Stimulated activated CD4-positive, alpha-beta T cell treated with anti-CD3 and anti-CD28 coated beads, Interleukin-2, amount 100 ng/mL, for 24 hours (primary cell): ENCODE measurements at regions not wholly inside any gene's neighbourhood (a gene's known extent, or its start where the extent isn't known, plus 50 kb on each side); places are given as distances from the start of the nearest gene placed in this dataset.

Experiments
- DNase-seq, 2 donors: peaks; one replicate each; pipeline ENCODE4 v3.0.0-alpha.2; 2020

GRCh38 chr5:89005990-89006389 lies 123.0 kb upstream of the MEF2C start:
- DNase-seq = no peak

DNA sequence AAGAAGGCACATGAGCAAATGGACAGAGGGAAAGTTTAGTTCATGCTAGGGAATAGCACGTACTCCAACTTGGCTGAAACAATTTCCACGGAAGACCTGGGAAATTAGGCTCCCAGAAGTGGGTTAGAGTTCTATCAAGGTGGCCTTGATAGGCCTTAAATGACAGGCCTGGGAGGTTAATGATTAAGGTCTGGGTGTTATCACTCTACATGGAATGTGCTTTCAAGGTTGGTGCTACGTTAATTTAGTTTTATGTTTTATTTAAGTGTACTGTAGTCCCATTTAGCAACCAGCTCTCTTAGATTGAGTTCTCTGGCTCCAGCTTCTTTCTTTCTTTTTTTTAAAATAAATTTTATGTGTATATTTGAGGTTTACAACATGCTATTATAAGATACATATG lies 121.4 kb upstream of the MEF2C start:
- DNase-seq = no peak

DNA sequence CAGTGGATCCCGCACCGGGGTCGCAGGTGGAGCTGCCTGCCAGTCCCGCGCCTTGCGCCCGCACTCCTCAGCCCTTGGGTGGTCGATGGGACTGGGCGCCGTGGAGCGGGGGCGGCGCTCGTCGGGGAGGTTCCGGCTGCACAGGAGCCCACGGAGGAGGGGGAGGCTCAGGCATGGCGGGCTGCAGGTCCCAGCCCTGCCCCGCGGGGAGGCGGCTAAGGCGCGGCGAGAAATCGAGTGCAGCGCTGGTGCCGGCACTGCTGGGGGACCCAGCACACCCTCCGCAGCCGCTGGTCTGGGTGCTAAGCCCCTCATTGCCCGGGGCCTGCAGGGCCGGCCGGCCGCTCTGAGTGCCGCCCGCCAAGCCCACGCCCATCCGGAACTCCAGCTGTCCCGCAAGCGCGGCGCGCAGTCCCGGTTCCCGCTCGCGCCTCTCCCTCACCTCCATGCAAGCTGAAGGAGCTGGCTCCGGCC lies 120.6 kb upstream of the MEF2C start:
- no peak for DNase-seq

- DNase-seq = no peak
Observed at GRCh38 chr5:88999853-89000252, 116.9 kb upstream of the MEF2C start.

GRCh38 chr5:88997937-88998336 lies 115.0 kb upstream of the MEF2C start:
- DNase-seq = no peak

- DNase-seq = no peak
Observed at GRCh38 chr5:88984040-88984439, 101.1 kb upstream of the MEF2C start.

GRCh38 chr5:88979726-88980125 lies 96.7 kb upstream of the MEF2C start:
- no peak for DNase-seq

DNA sequence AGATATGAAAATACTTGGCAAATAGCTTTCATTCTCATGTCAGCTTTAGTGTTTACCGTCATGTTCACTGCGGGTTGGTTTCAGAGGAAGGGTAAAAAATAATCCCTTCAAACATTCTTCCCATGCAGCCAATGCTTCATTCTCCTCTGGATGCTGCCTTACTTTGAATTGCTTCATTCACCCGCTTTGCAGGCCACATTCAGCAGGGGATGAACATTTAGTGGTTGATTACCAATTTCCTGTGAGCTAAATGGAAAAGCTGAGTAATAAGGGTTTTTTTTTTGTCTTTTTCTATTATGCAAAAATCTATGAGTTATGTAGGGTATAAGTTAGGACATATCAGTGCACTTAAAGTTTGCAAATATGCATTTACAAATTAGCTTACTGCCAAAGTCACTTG lies 96.3 kb upstream of the MEF2C start:
- DNase-seq = no peak

GRCh38 chr5:88976914-88977313 lies 93.9 kb upstream of the MEF2C start:
- DNase-seq = no peak

DNA sequence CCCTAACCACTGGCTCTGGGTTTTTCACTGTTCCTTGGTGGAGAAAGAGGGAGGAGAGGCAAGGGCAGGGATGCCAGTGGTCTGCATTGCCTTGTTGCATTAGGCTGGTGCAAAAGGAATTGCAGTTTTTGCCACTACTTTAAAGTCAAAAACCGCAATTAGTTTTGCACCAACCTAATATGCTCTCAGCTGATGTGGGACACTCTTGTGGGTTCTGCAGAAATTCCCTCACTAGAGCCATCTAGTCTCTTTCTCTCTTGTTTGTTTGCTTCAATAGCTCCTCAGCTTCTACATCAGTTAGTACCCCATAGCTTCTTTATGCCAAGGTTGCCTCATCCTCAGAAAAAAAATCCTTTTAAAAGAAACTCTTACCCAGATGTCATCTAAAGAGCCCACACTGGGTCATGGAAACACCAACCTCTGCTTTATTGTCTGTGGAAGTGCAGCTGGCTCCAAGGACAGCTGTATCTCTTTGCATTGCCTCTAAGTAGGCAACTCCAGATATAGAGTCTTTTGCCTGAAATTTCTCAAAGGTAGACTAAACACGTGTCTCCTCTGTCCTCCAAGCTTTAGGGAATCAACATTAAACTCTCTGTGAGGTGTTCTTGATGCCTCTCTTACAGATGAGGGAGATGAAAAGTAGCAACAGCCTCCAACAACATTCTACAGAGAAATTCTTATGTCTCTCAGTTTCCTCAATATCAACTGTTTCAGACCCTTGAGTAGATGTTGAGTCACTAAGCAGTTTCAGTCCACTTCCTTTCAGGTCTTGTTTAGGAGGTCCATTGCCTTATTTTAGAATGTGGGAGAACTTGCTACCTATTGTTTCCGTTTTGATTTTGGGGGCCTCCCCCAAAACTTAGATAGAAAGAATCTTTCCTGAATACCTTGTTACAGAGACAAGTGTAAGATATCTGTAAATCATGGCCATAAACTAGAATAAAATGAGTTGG lies 84.9 kb upstream of the MEF2C start:
- DNase-seq = no peak

DNA sequence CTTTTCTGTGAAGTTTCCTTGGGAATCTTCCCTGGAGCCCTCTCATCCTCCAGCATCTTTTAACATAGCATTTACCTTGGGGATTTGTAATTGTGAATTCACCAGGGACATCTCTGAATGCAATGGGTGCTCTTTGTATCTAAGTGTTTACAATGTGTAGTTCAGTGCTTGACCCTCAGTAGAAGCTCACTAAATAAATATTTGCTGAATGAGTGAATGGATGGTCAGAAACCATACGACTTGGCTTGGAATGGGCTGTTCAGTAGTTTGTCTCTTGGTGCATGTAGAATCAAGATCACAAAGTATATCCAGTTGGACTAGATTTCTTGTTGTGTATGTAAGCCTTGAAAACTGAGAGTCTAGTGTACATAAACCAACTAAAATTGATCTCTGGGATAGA lies 81.8 kb upstream of the MEF2C start:
- no peak for DNase-seq

GRCh38 chr5:88957013-88957412 lies 74.0 kb upstream of the MEF2C start:
- DNase-seq = no peak

- no peak for DNase-seq
Observed at GRCh38 chr5:88956416-88956815, 73.4 kb upstream of the MEF2C start.

GRCh38 chr5:88955403-88955802 lies 72.4 kb upstream of the MEF2C start:
- DNase-seq = no peak

- DNase-seq = no peak
Observed at GRCh38 chr5:88954511-88954910, 71.5 kb upstream of the MEF2C start.

GRCh38 chr5:88952996-88953643 lies 70.1 kb upstream of the MEF2C start:
- no peak for DNase-seq

DNA sequence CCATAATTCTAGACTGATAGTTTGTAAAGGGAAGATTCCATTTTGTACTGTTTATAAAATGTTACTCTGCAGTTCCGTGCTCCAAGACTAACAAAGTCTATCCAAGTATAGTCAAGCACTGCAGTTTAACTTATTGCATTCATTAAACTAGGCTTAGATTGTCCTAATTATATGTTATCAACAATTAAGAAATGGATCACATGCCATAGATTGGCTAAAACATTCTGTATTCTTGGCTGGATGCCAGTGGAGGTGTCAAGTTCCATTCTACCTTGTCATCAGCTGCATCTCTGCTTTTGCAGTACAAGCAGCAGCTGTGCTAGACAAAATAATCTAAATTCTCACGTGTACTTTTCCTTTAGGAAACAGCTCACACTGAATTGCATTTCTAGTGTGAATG lies 69.4 kb upstream of the MEF2C start:
- no peak for DNase-seq

DNA sequence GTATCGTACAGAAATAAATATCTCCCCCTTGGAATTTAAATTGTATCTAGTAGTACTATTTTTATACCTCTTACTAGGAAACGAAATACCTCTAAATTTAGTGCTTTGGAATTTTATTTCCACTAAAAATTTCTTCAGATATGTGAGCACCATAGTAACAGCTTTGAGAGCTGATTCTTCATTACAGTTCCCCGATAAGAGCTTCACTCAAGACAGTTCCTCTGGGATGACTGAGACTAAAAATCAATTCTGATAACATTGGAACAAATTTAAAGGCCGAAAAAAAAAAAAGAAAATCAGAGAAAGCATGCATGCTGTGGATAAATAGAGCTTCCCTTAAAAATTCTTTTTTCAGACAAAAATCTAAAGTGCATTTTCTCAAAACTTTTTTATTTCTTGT lies 68.5 kb upstream of the MEF2C start:
- no peak for DNase-seq

GRCh38 chr5:88948746-88949600 lies 66.0 kb upstream of the MEF2C start:
- DNase-seq = no peak

DNA sequence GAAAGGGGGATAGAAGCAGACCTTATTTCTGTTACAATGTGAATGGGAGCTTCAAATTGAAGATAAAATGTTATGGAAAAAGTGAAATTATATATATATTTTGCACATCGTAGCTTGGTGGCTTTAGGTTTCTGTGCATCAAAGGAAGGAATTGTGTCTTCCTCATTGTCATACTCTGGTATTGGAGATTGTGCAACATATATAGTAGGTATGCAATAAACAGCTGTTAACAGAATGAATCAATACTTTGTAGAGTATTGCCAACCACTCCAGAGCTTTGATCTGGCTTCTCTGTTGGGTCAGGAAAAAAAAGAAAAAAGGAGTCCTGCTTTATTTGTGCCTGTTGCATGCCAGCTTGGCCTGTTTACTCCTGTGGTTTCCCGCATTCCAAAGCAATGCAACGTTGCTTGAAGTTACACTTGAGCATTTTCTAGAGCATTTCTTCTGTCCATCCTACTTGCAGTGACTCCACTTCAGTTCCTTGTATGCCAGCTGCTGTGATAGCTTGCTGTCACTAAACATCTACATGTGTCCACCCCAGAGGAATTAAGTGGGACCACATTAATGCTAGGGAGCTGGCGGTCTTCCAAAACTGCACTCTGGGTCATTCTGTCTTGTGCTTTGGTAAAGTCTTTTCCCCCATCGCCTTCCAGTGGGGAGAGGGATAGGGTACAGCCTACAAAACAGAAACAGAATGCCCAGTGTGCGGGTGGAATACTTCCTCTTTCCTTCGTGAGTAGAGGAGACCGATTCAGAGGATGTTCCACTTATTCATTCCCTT lies 62.0 kb upstream of the MEF2C start:
- DNase-seq = no peak

DNA sequence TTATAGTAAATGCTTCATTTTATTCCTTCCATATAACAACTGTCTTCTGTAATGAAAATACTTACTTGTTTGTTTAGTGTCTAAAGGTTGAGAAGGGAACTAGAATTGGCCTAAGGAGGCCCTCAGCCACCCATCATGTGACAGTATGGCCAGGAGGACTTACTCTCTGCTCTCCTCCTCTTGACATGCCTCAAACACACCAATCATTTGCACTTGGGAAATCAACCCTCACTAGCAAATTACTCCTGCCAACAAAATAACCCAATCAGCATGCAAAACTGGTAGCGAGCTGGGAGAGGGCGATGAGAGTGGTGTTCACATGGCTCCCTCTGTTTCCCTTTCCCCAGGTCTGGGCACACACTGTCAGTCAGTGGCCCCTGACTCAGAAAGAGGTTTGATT lies 58.6 kb upstream of the MEF2C start:
- DNase-seq = no peak

DNA sequence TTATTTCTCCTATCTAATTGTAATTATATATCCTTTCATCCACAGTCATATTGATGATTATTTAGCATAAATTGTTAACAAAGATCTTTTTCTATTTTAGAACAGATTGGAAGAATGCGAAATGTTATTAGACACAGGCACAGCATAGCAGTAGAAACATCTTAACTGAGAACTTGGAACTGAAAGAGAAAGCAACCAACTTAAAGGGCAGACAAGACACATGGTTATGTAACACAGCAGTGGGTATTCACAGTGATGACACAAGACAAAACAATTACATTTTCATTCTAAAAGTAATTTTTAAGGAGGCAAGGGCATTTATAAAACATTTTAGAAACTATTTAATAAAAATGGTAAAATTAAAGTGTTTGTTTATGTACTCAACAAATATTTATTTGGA lies 57.7 kb upstream of the MEF2C start:
- DNase-seq = no peak

DNA sequence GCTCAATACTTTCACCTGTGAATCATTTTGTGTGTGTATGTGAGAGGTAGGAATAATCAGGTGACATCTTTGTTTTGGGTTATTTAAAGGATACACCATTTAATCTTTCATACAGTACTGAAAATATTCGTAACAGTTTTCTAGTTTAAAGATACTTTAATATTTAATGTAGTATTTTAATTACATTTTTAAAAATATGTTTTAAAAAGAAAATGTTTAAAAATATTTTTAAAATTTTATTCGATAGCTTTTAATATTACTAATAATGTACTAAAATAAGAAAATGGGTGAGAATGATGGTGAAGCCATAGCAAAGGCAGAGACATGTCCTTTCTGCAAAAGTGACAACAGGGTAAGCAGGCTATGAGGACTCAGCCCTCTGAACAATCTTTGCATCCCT lies 56.3 kb upstream of the MEF2C start:
- no peak for DNase-seq
